ENCODE measurements at regions not wholly inside any gene's neighbourhood (a gene's known extent, or its start where the extent isn't known, plus 50 kb on each side); places are given as distances from the start of the nearest gene placed in this dataset.

- TF ChIP-seq CTCF (IDR thresholded peaks at IDR 0.05; ENCODE audit: insufficient read depth, low read length, poor library complexity, severe bottlenecking) (no peak), EZH2phosphoT487 (conservative IDR thresholded peaks at IDR 0.05; ENCODE audit: low read length) (no peak)
Measured at GRCh38 chr1:80931178-80931577, 869.6 kb upstream of the ADGRL2 start.

Data from SU-DHL-6 (cell line).